Epithelial cell of esophagus (primary cell): ENCODE measurements at regions not wholly inside any gene's neighbourhood (a gene's known extent, or its start where the extent isn't known, plus 50 kb on each side); places are given as distances from the start of the nearest gene placed in this dataset.
A peak's percentile ranks its signal among the peaks of the same experiment; 100 is the strongest.
"Not testable (repeated sequence)": the region's sequence is repeated elsewhere in the genome, so short reads cannot be mapped to it uniquely, and the experiment has no call there.

Experiments used
- DNase-seq: peaks from one replicate; pipeline ENCODE4 v3.0.0; 2010; ENCODE audit warnings: low read depth
- H3K4me3 ChIP-seq: 2 replicates; pipeline ENCODE4 v1.5.1; 2011; ENCODE audit warnings: mild to moderate bottlenecking, low read length, control low read depth
- TF ChIP-seq, protein P1 (sequence below): IDR thresholded peaks from 2 replicates; pipeline ENCODE4 v1.5.1; 2011; ENCODE audit warnings: low read depth, mild to moderate bottlenecking, low read length, control low read depth, inconsistent platforms; ENCODE audit not compliant: insufficient read depth; ENCODE audit errors: missing control alignments

- peak; percentile 29 for DNase-seq
- TF ChIP-seq, protein P1, sequence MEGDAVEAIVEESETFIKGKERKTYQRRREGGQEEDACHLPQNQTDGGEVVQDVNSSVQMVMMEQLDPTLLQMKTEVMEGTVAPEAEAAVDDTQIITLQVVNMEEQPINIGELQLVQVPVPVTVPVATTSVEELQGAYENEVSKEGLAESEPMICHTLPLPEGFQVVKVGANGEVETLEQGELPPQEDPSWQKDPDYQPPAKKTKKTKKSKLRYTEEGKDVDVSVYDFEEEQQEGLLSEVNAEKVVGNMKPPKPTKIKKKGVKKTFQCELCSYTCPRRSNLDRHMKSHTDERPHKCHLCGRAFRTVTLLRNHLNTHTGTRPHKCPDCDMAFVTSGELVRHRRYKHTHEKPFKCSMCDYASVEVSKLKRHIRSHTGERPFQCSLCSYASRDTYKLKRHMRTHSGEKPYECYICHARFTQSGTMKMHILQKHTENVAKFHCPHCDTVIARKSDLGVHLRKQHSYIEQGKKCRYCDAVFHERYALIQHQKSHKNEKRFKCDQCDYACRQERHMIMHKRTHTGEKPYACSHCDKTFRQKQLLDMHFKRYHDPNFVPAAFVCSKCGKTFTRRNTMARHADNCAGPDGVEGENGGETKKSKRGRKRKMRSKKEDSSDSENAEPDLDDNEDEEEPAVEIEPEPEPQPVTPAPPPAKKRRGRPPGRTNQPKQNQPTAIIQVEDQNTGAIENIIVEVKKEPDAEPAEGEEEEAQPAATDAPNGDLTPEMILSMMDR: peak; percentile 22
- H3K4me3 ChIP-seq: no peak overlapping the region
These were observed 150.5 kb downstream of the CYP26A1 start for GRCh38 chr10:93224005-93224779.

DNA sequence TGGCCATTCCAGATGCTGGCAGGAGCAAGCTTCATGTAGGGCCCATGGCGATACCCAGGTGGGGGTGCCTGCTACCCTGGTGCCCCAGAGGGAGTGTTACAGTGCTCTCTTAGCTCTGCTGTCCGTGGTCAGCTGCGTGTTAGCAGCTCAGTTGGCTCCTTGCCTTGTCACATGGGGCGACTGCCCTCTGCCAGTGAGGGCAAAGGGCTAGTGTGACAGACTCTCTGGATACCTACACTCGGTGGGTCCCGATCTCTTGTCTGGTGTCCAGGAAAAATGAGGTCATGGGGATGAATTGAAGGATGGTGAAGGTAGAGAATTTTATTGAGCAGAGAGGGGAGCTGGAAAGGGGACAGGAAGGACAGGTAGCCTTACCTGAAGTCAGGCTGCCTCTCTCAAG, 152.2 kb downstream of the CYP26A1 start:
- H3K4me3 ChIP-seq: no peak overlapping the region
- DNase-seq: no peak
- TF ChIP-seq, protein P1: no peak

DNA sequence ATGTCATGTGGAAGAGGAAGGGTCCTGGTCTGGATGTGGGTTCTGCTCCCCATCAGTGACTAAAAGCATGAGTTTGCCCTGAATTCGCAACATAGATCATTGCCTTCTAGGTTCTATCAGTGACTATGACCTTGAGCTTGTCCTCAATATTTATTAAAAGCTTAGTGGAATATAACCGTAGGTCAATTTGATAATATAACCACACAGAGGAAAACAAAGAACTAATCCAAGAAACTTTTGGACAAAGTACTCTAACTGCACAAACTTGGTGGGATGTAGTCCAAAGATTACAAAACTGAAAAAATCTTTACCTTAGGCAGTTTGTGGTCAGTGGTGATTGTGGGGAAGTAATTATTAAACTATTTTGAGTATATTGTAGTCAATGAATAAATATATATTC, 152.9 kb downstream of the CYP26A1 start:
- TF ChIP-seq, protein P1: no peak
- no peak overlapping the region for H3K4me3 ChIP-seq
- DNase-seq: no peak

DNA sequence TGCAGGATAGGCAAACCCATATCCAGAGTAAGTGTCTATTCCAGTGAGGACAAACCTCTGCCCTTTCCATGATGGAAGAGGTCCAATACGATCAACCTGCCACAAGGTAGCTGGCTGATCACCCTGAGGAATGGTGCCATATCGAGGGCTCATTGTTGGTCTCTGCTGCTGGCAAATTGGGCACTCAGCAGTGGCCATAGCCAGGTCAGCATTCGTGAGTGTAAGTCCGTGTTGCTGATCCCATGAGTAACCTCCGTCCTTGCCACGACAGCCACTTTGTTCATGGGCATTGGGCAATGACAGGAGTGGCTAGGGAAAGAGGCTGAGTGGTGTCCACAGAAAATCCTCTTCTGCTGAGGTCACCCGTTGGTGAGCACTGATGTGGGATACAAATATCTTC, 156.9 kb downstream of the CYP26A1 start:
- DNase-seq: not testable (repeated sequence)

DNA sequence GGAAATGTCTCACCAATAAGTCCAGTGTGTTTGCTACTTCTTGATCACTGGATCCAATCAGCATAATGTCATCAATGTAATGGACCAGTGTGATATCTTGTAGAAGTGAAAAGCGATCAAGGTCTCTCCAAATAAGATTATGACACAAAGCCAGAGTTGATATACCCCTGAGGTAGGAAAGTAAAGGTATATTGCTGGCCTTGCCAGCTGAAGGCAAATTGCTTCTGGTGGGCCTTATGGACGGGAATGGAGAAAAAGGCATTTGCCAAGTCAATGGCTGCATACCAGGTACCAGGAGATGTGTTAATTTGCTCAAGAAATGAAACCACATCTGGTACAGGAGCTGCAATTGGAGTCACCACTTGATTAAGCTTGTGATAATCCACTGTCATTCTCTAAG, 158.5 kb downstream of the CYP26A1 start:
- DNase-seq: not testable (repeated sequence)

More for the DNA sequence above, 156.9 kb downstream of the CYP26A1 start:
- H3K4me3 ChIP-seq: not testable (repeated sequence)

DNA sequence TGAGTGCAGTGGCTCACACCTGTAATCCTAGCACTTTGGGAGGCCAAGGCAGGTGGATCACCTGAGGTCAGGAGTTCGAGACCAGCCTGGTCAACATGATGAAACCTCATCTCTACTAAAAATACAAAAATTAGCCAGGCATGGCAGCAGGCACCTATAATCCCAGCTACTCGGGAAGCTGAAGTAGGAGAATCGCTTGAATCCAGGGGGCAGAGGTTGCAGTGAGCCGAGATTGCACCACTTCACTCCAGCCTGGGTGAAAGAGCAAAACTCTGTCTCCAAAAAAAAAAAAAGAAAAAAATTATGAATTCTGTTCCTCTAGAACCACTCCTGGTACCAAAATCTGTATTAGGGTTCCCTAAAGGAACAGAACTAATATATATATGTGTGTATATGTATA, 161.2 kb downstream of the CYP26A1 start:
- H3K4me3 ChIP-seq, DNase-seq: not testable (repeated sequence)

More for the DNA sequence above, 158.5 kb downstream of the CYP26A1 start:
- H3K4me3 ChIP-seq: not testable (repeated sequence)

DNA sequence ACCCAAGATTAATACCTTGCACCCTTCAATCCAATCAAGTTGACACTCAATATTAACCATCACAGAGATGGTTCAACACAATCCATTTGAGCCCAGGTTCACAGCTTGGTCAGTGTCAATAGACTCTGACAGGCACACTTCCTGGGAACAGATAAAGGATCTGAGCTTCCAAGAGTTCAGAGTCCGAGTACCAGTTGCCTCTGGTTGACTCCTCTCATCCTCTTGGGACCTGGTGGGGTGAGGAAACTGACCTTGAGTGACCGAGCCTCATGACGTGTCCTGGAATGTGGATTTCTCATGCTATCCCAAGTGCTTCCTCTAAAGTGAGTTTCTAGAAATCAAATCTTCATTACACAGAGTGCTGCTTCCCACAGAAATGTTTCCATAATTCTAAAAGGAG, 162.0 kb downstream of the CYP26A1 start:
- no peak for DNase-seq
- TF ChIP-seq, protein P1: no peak
- H3K4me3 ChIP-seq: no peak overlapping the region

DNA sequence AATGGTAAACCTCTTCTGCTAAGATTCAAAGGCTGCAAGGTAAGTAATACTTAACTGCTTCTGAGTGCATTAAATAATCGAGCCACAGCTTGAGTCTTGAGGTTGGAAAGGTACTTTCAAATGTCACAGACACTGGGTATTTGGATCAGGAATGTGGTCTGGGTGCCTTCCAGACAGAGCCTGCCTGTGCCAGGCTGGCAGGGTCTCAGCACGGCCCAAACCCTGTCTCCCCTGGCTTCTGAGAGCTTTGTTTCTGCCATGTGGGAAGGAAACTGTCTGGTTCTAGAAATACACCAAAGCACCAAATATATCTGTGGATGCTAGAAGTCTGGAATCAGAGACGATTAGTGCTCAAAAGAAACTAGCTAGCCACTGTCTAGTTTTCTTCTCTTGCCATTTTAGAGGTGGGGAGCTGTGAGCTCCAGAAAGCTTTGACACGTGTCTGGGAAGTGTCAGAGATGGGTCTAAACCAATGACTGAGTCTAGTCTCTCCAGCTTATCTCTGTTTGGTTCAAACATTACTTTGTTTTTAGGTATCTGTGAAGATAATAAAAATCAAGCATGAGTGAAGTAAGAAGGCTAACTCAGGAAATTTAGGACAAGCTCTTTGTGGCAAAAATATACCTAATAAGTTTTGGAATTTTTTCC, 162.8 kb downstream of the CYP26A1 start:
- no peak overlapping the region for H3K4me3 ChIP-seq
- TF ChIP-seq, protein P1: no peak
- DNase-seq: no peak
